ENCODE measurements at regions not wholly inside any gene's neighbourhood (a gene's known extent, or its start where the extent isn't known, plus 50 kb on each side); places are given as distances from the start of the nearest gene placed in this dataset.

GRCh38 chr16:65600046-65600445 lies 478.2 kb upstream of the CDH11 start:
- TF ChIP-seq CTCF (IDR thresholded peaks at IDR 0.05; ENCODE audit: borderline replicate concordance, insufficient read depth, low read depth, low read length): no peak
- no peak overlapping the region for H3K4me3 ChIP-seq (ENCODE audit: low read depth, low read length)

GRCh38 chr16:65598621-65599020 lies 476.8 kb upstream of the CDH11 start:
- H3K4me3 ChIP-seq (ENCODE audit: low read depth, low read length): no peak overlapping the region
- no peak for TF ChIP-seq CTCF (IDR thresholded peaks at IDR 0.05; ENCODE audit: borderline replicate concordance, insufficient read depth, low read depth, low read length)

DNA sequence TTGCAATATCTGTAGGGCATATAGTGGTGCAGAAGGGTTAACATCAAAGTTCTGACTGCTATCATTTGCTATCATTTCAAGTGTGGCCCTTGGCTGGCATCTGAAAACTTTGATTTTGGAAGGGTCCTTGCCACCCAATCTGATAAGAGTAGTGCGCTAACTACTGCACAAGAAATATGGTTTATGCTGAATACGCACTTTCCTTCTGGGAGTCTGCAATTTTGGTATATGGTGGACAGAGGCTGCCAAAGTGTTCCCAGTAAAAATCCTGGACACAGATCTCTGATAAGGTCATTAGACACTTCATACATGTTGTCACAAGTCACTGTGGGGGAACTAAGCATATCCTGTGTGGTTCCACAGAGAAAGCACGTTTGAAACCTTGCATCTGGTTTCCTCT lies 461.6 kb upstream of the CDH11 start:
- H3K4me3 ChIP-seq (ENCODE audit: low read depth, low read length): no peak overlapping the region
- no peak for TF ChIP-seq CTCF (IDR thresholded peaks at IDR 0.05; ENCODE audit: borderline replicate concordance, insufficient read depth, low read depth, low read length)

DNA sequence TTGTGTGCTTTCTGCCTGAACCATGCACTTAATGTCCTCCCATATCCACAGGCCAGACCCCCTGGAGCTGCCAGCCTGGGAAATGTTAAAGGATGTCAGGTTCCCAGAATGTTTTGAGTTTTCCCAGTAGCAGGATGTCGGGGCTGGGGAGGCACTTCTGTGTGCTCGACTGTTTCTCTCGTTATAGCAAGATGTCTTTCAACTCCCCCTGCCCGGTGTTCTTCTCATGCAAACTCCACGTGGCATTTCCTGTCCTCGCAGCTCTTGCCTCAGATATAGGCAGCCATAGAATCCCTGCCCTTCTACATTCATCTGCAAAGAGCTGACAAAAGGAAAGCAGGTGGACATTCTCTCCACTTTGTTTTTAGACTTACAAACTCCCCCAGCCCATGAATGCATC lies 457.2 kb upstream of the CDH11 start:
- no peak for TF ChIP-seq CTCF (IDR thresholded peaks at IDR 0.05; ENCODE audit: borderline replicate concordance, insufficient read depth, low read depth, low read length)

GRCh38 chr16:65576631-65577030 lies 454.8 kb upstream of the CDH11 start:
- TF ChIP-seq CTCF (IDR thresholded peaks at IDR 0.05; ENCODE audit: borderline replicate concordance, insufficient read depth, low read depth, low read length): no peak
- H3K4me3 ChIP-seq (ENCODE audit: low read depth, low read length): no peak overlapping the region

More for the DNA sequence above, 457.2 kb upstream of the CDH11 start:
- no peak overlapping the region for H3K4me3 ChIP-seq (ENCODE audit: low read depth, low read length)

GRCh38 chr16:65576139-65576538 lies 454.3 kb upstream of the CDH11 start:
- no peak overlapping the region for H3K4me3 ChIP-seq (ENCODE audit: low read depth, low read length)
- no peak for TF ChIP-seq CTCF (IDR thresholded peaks at IDR 0.05; ENCODE audit: borderline replicate concordance, insufficient read depth, low read depth, low read length)

- H3K4me3 ChIP-seq (ENCODE audit: low read depth, low read length): no peak overlapping the region
- TF ChIP-seq CTCF (IDR thresholded peaks at IDR 0.05; ENCODE audit: borderline replicate concordance, insufficient read depth, low read depth, low read length): no peak
Measured at GRCh38 chr16:65574326-65574966, 452.6 kb upstream of the CDH11 start.

Measured in GM12875 (cell line).